ENCODE measurements at regions not wholly inside any gene's neighbourhood (a gene's known extent, or its start where the extent isn't known, plus 50 kb on each side); places are given as distances from the start of the nearest gene placed in this dataset.
A peak's percentile ranks its signal among the peaks of the same experiment; 100 is the strongest.
"Not testable (repeated sequence)": the region's sequence is repeated elsewhere in the genome, so short reads cannot be mapped to it uniquely, and the experiment has no call there.

GRCh38 chr22:48737461-48738203 lies 1090.0 kb downstream of the BRD1 start:
- peak in 2 of 10 donors; percentile 72 to 75 for DNase-seq
- intact Hi-C loops (cut with DNase I) = no loop called here

DNA sequence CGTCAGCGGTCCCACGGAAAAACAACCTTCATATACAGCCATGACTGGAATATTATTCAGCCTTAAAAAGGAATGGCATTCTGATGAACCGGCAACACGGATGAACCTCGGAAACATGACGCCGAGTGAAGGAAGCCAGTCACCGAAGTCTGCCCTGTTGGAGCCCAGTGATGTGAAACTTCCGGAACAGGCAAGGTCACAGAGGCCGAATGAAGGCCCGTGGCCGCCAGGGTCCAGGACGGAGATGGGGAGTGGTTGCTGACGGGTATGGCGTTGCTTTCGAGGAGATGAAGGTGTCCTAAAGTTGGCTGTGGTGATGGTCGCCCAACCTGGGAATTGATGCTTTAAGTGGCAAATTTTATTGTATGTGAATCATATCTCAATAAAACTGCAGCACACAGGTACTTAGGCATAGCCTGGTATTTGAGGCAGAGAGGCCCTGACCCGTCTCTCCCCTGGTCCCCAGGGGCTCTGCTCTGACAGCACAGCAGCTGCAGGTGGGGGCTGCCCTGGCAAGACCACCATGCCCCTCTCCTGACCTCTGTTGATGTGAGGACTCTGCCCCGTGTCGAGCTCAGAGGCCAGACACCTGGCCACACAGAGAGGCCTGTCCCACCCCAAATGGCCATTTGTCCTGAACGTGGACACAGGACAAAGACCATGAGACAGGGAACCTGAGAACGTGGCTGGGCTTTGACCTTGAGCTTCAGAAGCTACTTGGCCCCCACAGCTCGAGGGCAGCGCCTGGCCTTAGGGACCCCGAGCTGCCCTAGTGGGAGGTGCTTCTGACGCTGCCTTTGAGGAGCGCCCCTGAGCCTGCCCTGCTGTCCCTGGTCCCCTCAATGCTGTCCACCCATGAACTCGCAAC lies 1090.8 kb downstream of the BRD1 start:
- intact Hi-C loops (cut with DNase I) = no loop called here
- peak in 2 of 10 donors; percentile 70 to 74 for DNase-seq

GRCh38 chr22:48734961-48735360 lies 1092.7 kb downstream of the BRD1 start:
- intact Hi-C loops (cut with DNase I) = no loop called here
- no peak for DNase-seq

DNA sequence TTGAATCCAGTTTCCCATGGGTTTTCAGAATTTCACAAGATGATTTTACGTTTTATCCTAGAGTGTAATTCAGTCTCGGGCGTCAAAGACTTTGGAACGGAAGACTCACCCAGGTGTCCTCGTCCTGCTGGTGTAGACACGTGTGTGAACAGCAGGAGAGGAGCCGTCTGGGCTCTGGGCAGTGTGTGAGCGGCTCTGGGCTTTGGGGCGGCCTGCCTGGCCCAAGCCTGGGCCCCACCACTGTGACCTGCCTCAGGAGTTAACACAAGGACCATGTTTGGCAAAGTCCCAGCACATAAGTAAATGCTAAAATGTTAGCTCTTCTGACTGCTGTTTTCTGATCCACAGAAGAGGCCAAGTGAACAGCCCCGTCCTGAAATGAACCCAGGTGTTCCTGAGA lies 1093.3 kb downstream of the BRD1 start:
- intact Hi-C loops (cut with DNase I) = no loop called here
- peak in 1 of 10 donors; percentile 57 for DNase-seq

DNA sequence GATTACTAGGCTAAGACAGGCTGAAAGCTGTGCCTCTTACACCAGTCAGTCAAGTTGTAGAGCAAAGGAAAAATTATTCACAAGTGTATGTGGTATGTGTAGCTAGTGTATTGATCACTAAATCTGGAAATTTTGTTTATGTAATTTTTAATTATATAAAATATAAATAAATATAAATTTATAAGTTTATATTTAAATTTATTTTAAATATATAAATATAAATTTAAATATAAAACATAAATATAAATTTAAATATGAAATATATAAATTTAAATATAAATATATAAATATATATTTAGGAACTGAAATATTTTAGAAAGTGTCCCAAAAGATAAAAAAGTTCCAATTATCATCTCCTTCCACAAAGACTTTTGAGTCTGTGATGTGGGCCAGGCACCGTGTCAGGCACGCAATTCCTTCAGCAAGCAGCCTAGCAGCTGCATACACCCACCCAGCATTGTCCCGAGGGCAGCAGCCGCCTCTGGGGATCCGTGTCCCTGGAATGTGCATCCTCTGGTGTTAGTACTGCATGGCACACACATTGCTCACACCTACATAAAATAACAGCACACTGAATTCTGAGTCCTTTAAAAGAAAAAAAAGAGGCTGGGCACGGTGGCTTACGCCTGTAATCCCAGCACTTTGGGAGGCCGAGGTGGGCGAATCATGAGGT lies 1098.0 kb downstream of the BRD1 start:
- intact Hi-C loops (cut with DNase I) = no loop called here
- DNase-seq = peak in 2 of 10 donors; percentile 74 to 78

DNA sequence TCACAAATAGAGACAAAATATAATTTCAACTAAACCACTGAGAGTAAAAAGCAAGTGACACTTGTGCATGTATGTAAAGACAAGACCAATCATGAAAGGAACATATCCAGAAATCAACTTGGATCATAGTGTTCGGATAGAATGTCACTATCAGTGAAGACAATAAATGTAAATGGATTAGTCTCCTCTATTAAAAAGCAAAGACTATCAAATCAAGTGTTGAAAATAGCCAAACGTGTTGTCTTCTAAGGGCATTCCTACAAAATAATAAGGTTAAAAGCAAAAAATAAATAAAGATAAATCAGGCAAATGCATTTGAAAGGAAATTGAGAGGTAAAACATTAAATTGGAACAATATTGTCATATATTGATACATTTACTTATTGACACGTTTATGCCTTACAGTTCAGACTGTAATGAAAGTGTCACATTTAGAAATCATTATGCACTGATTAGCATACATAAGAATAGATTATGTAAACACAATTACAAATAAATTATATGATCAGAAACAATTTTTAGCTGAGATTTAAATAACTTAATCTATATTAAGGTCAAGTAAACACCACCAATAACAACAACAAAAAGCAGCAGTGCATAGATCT lies 1100.1 kb downstream of the BRD1 start:
- intact Hi-C loops (cut with DNase I) = no loop called here
- no peak for DNase-seq

DNA sequence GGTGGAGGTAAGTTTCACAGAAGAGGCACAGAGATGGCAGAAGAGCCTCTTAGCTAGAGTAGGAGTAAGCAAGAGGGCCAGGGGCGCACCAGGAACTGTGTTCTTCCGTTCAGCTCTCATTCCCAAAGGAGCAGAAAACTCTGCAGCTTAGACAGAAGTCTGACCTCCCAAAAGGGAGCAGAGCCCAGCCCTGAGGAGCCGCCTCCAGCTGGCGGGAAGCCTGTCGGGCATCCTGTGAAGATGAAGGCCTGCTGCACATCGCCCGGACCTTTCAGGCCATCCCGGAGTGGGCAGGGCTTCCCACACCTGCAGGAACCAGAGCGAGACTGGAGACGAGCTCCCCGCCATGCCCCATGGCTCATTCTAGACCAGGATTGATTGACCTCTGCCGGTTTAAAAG lies 1102.8 kb downstream of the BRD1 start:
- intact Hi-C loops (cut with DNase I) = no loop called here

GRCh38 chr22:48722661-48723060 lies 1105.0 kb downstream of the BRD1 start:
- intact Hi-C loops (cut with DNase I) = no loop called here
- peak in 2 of 10 donors; percentile 60 to 79 for DNase-seq

More for the DNA sequence above, 1102.8 kb downstream of the BRD1 start:
- peak in 2 of 10 donors; percentile 65 to 72 for DNase-seq

DNA sequence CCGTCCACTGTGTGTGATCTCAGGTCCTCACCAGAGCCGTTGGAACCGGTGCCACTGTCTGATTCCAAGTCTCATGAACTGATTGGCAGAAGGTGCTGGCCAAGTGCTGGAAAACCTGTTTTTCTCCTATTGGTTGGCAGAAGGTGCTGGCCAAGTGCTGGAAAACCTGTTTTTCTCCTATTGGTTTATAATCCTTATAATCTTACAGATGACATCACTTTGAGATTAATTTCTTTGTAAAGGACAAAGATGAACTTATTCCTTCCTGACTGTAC lies 1106.3 kb downstream of the BRD1 start:
- DNase-seq = no peak
- intact Hi-C loops (cut with DNase I) = no loop called here

DNA sequence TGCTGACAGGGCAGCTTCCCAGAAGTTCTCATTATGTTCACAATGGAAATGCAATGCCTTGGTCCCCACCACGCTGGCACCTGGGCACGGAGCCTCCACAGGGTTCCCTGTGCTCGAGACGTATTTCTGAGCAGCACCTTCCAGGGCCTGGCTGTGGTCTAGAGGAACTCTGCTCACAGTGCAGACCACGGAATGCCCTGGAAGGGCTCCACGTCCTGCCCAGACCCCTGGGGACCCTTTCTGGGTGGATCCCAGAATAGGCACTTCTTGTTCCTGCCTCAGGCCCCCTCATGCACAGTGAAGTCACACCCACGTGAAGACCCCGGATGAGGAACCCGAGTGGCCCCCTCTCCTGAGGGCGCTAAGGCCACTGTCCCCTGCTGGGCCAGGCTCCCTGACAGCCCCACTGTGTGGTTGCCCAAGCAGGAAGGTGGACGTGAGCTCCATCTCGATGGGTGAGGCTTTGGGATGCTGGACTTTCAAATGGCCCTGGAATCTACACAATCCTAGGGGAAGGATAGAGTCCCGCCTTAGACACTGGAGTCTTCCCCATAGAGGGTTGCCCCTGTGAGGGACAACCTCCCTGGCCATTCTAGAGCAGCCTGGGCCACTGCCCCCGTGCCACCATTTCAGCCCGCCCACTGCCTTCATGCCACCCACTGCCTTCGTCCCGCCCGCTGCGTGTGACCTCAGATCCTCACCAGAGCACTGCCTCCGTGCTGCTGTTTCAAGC lies 1106.8 kb downstream of the BRD1 start:
- intact Hi-C loops (cut with DNase I) = no loop called here
- DNase-seq = peak in 2 of 10 donors; percentile 48 to 75

DNA sequence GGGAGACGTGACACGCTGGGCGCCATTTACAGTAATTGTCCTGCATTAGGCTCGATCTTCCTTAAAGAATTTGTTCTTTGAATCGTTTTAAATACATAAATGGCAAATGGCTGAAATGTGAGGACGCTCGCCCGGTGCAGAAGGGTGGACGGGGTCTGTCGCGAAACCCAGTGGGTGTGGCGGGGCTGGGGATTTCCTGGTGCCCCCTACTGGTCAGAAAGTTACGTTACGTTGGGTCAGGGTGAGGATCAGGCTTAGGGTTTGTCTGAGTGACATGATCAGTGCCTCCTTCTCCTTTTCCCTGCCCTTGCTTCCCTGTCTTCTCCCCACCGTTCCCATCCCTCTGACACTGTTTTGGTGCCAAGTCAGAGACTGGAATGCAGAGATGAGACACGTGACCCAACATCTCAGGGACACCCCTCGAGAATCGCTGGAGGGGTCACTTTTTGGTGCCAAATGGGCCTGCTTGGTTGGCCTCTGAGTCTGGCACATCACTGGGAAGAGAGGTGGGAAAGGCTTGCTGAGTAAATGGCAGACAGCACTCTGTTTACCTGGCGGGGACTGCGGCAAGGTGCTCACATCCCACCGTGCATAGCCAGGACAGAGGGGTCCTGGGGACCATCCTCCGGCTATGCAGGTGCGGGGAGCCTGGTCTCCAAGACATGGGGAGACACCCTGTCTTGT lies 1107.6 kb downstream of the BRD1 start:
- intact Hi-C loops (cut with DNase I) = no loop called here

DNA sequence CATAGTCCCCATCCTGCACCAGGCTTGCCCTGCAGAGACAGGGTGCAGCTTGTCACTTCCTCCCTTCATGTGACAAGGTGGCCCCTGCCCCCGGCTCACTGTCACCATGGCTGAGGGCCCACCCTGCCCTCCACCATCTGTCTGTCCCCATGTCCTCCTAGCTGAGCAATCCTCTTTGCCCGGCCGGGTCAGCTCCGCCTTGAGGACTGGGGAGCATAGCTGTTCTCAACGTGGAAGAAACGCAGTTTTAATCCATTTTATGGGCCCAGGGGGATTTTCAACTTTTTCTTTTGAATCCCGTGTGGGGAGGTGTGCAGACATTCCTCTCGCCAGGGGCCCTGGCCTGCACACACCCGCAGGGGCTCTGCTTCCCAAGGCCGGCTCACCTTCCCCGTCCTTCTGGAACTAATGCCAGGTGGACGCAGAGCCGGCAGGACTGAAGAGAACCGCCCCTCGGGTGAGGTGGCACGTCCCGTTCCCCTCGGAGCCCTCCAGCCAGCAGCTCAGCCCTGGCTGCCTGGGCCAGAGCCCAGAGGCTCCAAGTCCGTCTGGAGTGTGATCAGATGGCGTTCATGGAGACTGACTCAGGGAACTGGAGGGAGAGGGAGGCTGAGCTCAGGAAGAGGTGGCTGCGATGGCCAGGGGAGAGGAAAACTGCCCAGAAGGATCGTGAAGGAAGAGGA lies 1108.7 kb downstream of the BRD1 start:
- intact Hi-C loops (cut with DNase I) = no loop called here
- peak in 3 of 10 donors; percentile 5 to 66 (median 53) for DNase-seq

More for the DNA sequence above, 1107.6 kb downstream of the BRD1 start:
- DNase-seq = peak in 1 of 10 donors; percentile 62

GRCh38 chr22:48717883-48718817 lies 1109.5 kb downstream of the BRD1 start:
- DNase-seq = peak in 2 of 10 donors; percentile 74 to 80
- intact Hi-C loops (cut with DNase I) = no loop called here

DNA sequence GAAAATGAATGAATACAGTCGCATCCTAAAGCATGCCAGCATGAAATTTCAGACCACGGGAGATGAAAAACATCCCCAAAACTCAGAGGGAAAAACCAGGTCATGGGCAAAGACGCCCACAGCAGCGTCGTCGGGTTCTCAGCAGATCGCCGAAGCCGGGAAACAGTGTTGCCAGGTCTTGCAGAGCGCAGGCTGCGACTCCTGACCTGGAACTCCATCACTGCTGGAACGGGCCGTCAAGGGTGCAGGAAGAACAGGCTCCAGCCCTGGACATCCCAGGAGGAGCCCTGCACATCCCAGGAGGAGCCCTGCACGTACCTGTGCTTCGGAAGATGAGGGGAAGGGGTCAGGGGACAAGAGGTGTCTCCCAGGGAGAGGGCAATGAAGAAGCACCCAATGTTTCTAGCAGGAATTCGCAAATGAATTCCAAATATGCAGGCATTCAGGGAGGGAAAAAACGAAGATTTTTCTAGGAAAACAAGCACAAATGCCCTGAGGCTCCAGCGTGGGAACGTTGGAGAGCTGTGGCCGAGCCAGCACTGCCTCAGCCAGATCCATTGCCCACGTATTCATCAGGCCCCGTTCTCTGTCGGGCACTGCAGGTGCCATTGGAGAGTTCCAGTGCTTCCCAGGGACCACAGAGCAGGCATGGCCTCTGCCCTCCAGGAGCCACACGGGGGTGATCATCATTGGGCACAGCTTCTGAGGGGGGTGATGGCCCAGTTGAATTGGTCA lies 1110.4 kb downstream of the BRD1 start:
- DNase-seq = peak in 3 of 10 donors; percentile 1 to 78 (median 72)
- intact Hi-C loops (cut with DNase I) = no loop called here

DNA sequence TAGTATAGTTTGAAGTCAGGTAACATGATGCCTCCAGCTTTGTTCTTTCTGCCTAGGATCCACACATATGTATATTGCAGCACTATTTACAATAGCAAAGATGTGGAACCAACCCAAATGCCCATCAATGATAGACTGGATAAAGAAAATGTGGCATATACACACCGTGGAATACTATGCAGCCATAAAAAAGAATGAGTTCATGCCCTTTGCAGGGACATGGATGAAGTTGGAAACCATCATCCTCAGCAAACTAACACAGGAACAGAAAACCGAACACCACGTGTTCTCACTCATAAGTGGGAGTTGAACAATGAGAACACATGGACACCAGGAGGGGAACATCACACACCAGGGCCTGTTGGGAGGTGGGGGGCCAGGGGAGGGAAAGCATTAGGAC lies 1111.5 kb downstream of the BRD1 start:
- DNase-seq; intact Hi-C loops (cut with DNase I): not testable (repeated sequence)

DNA sequence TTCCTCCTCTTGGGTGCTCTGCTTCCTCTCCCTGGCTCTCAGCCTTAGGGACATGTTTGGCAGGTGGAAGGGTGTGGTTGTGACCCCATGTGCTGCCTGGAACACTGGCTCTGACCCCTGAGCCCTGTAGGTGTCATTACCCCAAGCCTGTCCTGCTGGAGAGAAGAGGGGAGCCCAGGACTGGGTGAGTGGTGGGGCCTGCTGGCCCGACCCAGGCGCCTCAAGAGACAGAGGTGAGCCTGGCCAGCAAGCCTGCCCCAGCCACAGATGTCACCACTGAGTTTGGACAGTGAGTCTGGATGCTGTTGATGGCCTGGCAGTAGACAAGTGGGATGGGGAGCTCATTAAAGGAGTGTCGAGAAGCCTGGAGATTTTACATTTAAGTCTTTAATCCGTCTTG lies 1112.2 kb downstream of the BRD1 start:
- DNase-seq = peak in 1 of 10 donors; percentile 34
- intact Hi-C loops (cut with DNase I) = no loop called here

DNA sequence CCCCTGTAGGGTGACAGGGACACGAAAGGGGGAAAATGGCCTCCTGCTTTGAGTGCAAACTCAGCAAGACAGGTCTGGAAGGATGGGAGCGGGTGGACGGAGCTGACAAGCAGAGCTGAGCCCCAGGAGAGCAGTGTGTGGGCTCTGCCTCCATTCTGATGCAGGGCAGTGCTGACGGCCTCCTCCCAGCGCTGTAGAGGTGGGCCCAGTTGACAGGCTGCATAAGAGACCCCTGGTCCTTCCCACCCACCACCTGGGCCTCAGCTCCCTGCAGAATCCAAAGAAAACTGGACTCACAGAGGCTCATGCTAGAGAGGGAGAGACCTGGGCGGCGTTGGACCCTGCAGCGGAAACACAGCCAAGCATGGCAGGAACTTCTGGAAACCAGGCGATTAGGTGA lies 1113.4 kb downstream of the BRD1 start:
- intact Hi-C loops (cut with DNase I) = no loop called here
- DNase-seq = peak in 2 of 10 donors; percentile 63 to 64

Data from posterior cingulate gyrus (tissue), 11 donors.